Testis (tissue), 2 donors: ENCODE measurements at regions not wholly inside any gene's neighbourhood (a gene's known extent, or its start where the extent isn't known, plus 50 kb on each side); places are given as distances from the start of the nearest gene placed in this dataset.
A peak's percentile ranks its signal among the peaks of the same experiment; 100 is the strongest.

Experiments used
- CTCF ChIP-seq, 3 experiments: fragments of 450-650 bp in 2 of 3; fragments of 200-600 bp in 1 of 3; sonication (generic) in 1 of 3; IDR thresholded peaks; one replicate each; pipeline ENCODE4 v1.5.1; 2016 to 2019; ENCODE audit warnings: antibody characterized with exemption in 3 of 3, mild to moderate bottlenecking in 2 of 3, moderate library complexity in 1 of 3
- POLR2A ChIP-seq: fragments of 450-650 bp; IDR thresholded peaks from one replicate; pipeline ENCODE4 v1.6.1; 2017; ENCODE audit warnings: antibody characterized with exemption, mild to moderate bottlenecking, moderate library complexity

GRCh38 chr6:133040094-133040802 is 200.9 kb upstream of the EYA4 start:
- TF ChIP-seq CTCF (IDR thresholded peaks at IDR 0.05): peak in 1 of 3 experiments; percentile 37
- no peak for TF ChIP-seq POLR2A
